ENCODE measurements at regions not wholly inside any gene's neighbourhood (a gene's known extent, or its start where the extent isn't known, plus 50 kb on each side); places are given as distances from the start of the nearest gene placed in this dataset.
A peak's percentile ranks its signal among the peaks of the same experiment; 100 is the strongest.
"Not testable (repeated sequence)": the region's sequence is repeated elsewhere in the genome, so short reads cannot be mapped to it uniquely, and the experiment has no call there.

DNA sequence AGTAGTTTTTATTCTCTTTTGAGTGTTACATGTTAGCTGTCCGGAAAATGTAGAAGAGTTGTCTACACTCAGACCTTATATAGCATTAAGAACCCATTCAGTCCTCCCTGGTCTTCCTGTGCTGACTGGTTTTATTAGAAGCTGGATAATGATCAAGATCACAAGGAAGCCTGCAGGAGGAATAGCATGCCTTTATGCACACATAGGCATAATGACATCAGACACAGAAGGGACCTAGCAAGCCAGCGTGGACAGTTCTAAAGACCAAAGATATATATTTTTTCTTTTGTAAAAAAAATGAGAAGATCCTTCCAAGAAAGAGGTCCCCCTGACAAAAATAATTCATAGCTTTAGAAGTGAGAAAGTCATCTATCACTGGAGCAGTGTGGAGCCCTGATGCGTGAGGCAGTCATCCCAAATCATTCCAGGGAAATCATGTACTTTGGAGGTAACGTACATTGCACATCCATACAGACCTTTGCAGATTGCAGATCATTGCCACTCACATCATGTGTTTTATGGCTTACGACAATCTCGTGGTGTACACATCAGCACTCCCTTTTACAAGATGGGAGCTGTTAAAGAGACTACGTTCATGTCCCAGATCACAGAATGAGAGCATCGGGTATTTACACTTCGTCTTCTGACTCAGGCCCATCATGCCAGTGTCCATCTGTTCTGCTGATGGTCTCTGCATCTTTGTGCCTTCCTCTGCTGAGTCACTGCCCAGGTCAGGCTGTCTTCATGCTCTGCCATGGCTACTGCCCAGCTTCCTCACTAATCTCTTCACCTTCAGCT is 334.0 kb downstream of the SOCS6 start:
- peak; percentile 36 for DNase-seq (ENCODE audit: low read depth)

DNA sequence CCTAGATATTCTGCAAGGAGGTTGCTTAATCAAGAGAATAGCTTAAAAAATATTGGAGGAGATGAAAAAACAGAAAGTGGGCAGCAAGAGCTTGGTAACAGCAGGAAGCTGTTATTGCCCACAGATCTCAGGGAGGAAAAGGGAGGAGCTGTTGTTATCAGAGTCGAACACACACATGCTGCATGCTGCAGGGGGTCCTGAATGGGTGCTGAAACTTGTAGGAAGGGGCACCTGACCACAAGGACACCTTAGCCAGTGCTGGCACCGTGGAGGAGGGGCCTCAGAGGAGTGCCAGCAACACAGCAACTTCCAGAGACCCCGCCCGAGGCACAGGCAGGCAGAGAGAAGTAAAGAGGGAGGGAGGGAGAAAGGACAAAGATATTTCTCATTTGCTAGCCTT is 332.9 kb downstream of the SOCS6 start:
- DNase-seq (ENCODE audit: low read depth): no peak

GRCh38 chr18:70620837-70621612 is 332.2 kb downstream of the SOCS6 start:
- no peak for DNase-seq (ENCODE audit: low read depth)

GRCh38 chr18:70617020-70617763 is 328.3 kb downstream of the SOCS6 start:
- DNase-seq (ENCODE audit: low read depth): no peak

GRCh38 chr18:70600225-70600925 is 311.5 kb downstream of the SOCS6 start:
- DNase-seq (ENCODE audit: low read depth): no peak

GRCh38 chr18:70598406-70598805 is 309.6 kb downstream of the SOCS6 start:
- no peak for DNase-seq (ENCODE audit: low read depth)

GRCh38 chr18:70582981-70583380 is 294.1 kb downstream of the SOCS6 start:
- DNase-seq (ENCODE audit: low read depth): no peak

GRCh38 chr18:70578480-70578879 is 289.6 kb downstream of the SOCS6 start:
- no peak for DNase-seq (ENCODE audit: low read depth)

DNA sequence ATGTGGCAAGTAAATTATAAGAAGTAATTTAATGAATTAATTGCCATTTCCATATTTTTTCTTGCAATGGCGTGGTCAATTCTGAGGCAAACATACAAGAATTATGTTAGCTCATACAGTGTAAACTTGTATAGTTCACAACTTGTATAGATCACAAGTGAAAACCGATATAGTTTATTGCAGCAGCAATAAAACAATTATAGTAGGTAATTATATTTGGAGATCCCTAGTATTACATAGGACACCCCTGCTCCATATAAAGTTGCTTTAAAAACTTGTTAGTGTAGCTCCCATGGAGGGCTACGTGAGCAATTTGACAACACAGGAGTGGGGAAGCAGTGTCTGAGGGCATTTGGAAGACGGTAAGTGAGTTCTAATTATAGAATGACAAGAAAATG is 288.2 kb downstream of the SOCS6 start:
- DNase-seq (ENCODE audit: low read depth): no peak

GRCh38 chr18:70576276-70577022 is 287.6 kb downstream of the SOCS6 start:
- DNase-seq (ENCODE audit: low read depth): no peak

- not testable (repeated sequence) for DNase-seq (ENCODE audit: low read depth)
Observed at GRCh38 chr18:70574951-70575350, 286.1 kb downstream of the SOCS6 start.

GRCh38 chr18:70569647-70570046 is 280.8 kb downstream of the SOCS6 start:
- not testable (repeated sequence) for DNase-seq (ENCODE audit: low read depth)

GRCh38 chr18:70559446-70559845 is 270.6 kb downstream of the SOCS6 start:
- no peak for DNase-seq (ENCODE audit: low read depth)

- DNase-seq (ENCODE audit: low read depth): no peak
Observed at GRCh38 chr18:70558371-70558770, 269.5 kb downstream of the SOCS6 start.

- no peak for DNase-seq (ENCODE audit: low read depth)
Observed at GRCh38 chr18:70554854-70555445, 266.1 kb downstream of the SOCS6 start.

DNA sequence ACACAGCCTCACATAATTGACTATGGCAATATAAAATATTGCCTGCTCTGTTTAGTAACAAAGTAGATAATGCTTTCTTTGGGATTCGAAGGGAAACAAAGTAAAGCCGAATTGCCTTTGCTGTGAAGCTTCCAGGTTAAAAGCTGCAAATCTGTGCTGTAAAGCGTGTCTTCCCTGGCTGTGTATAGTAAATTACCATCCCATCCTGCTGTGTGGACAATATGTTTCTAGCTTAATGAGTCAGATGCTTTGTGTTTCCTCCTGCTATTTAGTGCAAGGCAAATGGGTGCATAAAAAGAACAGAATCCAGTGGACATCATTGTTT is 265.1 kb downstream of the SOCS6 start:
- DNase-seq (ENCODE audit: low read depth): no peak

DNA sequence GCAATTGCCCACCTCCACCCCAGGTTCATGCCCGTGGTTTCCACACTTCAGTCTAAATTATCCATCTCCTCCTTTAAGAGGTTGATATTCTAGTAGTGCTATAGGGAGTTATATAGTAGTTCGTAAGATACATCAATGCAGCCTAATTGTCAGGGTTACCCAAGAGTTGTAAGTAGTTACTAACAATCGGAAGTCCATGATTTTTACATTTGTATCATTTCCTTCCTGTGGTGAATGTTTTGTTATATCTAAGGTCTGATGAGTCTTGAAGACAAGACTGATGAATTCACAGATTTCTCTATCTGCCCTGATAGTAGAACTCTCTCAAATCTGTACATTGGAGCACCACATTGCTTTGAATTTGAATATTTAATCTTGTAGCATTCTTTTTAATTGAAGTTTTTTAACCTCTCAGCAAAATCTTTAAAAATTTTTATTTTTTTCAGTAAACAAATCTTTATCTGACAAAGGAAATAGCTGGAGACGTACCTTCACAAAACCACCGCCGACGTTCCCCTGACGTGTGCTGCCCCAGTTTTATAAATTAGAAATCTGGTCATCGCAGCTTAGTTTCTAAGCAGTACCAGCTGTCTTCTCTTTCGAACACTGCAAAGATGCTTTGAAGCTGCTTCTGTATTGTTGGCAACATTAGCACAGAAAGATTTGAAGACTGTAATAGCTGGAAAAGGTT is 264.5 kb downstream of the SOCS6 start:
- DNase-seq (ENCODE audit: low read depth): no peak

DNA sequence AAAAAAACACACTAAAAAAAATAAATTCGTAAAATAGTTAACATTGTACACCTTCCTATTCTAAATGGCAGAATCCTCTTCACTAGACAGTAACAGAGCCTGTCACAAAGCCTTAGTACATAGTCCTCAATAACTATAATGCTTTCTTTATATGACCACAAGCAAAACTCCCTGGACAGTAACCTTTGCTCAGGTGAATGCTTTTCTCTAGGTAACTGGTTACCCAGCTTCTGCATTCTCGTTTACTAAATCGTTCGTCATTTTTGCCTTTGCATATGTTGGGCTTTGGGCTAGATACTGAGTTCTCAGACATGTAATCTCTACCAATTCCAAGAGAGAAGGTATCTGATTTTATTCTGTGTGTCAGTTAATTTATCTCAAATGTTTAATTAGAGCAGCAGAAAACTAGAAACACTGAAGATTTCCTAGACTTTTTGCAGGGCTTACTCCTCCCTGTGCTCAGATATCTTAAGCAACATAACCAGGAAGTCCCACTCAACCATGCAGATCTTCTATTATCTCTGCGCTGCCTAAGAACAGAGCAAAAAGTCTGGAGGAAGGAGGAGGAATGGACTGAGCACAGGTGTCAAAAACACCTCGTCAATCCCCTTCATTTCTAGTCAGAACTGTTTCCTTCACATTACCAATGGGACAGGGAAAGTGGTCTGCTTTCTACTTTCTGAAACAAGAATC is 247.7 kb downstream of the SOCS6 start:
- DNase-seq (ENCODE audit: low read depth): no peak

- DNase-seq (ENCODE audit: low read depth): no peak
Observed at GRCh38 chr18:70535041-70535440, 246.2 kb downstream of the SOCS6 start.
